Neural progenitor cell (in vitro differentiated cells): ENCODE measurements at regions not wholly inside any gene's neighbourhood (a gene's known extent, or its start where the extent isn't known, plus 50 kb on each side); places are given as distances from the start of the nearest gene placed in this dataset.

Experiments
- DNase-seq: peaks from one replicate; pipeline ENCODE4 v3.0.0-alpha.2; 2016; ENCODE audit warnings: low spot score
- H2AFZ ChIP-seq: fragments of 200-600 bp; sonication (generic); replicated peaks from 2 replicates; pipeline ENCODE4 v1.6.1; 2016; ENCODE audit warnings: antibody characterized with exemption
- H3F3A ChIP-seq: fragments of 200-600 bp; sonication (generic); 2 replicates; pipeline ENCODE4 v1.6.1; 2016; ENCODE audit warnings: antibody characterized with exemption, low read depth
- H3K27ac ChIP-seq: fragments of 200-600 bp; sonication (generic); 2 replicates; pipeline ENCODE4 v1.5.1; 2016; ENCODE audit warnings: mild to moderate bottlenecking
- H3K27me3 ChIP-seq: fragments of 200-600 bp; sonication (generic); 2 replicates; pipeline ENCODE4 v1.6.1; 2016; ENCODE audit warnings: mild to moderate bottlenecking, moderate library complexity
- H3K36me3 ChIP-seq: fragments of 200-600 bp; sonication (generic); 2 replicates; pipeline ENCODE4 v1.5.1; 2016
- H3K4me1 ChIP-seq: fragments of 200-600 bp; sonication (generic); 2 replicates; pipeline ENCODE4 v1.6.1; 2016; ENCODE audit warnings: mixed run types
- H3K4me2 ChIP-seq: fragments of 200-600 bp; sonication (generic); 2 replicates; pipeline ENCODE4 v1.6.1; 2016
- H3K4me3 ChIP-seq: fragments of 200-600 bp; sonication (generic); 2 replicates; pipeline ENCODE4 v1.5.1; 2016
- H3K79me2 ChIP-seq: fragments of 200-600 bp; sonication (generic); 2 replicates; pipeline ENCODE4 v1.6.1; 2016; ENCODE audit warnings: low read depth
- H3K9ac ChIP-seq: fragments of 200-600 bp; sonication (generic); 2 replicates; pipeline ENCODE4 v1.6.1; 2016
- H3K9me3 ChIP-seq: fragments of 200-600 bp; sonication (generic); 2 replicates; pipeline ENCODE4 v1.5.1; 2016; ENCODE audit warnings: low read depth
- H4K20me1 ChIP-seq: fragments of 200-600 bp; sonication (generic); 2 replicates; pipeline ENCODE4 v1.6.1; 2016; ENCODE audit warnings: low read depth
- H3K27ac Mint-ChIP-seq: 3 replicates; pipeline ENCODE4 v1.8.0; 2021; ENCODE audit warnings: mixed read lengths
- H3K27me3 Mint-ChIP-seq: 2 replicates; pipeline ENCODE4 v1.8.0; 2022; ENCODE audit warnings: low read depth, mild to moderate bottlenecking, inconsistent platforms, moderate library complexity, mixed read lengths; ENCODE audit not compliant: insufficient read depth
- H3K36me3 Mint-ChIP-seq: 3 replicates; pipeline ENCODE4 v1.8.0; 2021; ENCODE audit warnings: mixed read lengths
- H3K4me1 Mint-ChIP-seq: 3 replicates; pipeline ENCODE4 v1.8.0; 2021; ENCODE audit warnings: mixed read lengths
- H3K4me3 Mint-ChIP-seq: 3 replicates; pipeline ENCODE4 v1.8.0; 2021; ENCODE audit warnings: mild to moderate bottlenecking, moderate library complexity, mixed read lengths
- H3K9me3 Mint-ChIP-seq: 3 replicates; pipeline ENCODE4 v1.8.0; 2020; ENCODE audit warnings: mixed read lengths
- CTCF ChIP-seq: fragments of 200-600 bp; sonication (generic); IDR thresholded peaks from 2 replicates; pipeline ENCODE4 v1.5.1; 2017; ENCODE audit warnings: antibody characterized with exemption, mild to moderate bottlenecking
- EZH2 ChIP-seq: fragments of 200-600 bp; sonication (generic); IDR thresholded peaks from 2 replicates; pipeline ENCODE4 v1.6.1; 2017; ENCODE audit warnings: antibody characterized with exemption, mild to moderate bottlenecking, moderate library complexity
- EZH2phosphoT487 ChIP-seq: fragments of 200-600 bp; sonication (generic); IDR thresholded peaks from 2 replicates; pipeline ENCODE4 v1.6.1; 2017; ENCODE audit warnings: antibody characterized with exemption

GRCh38 chr11:127194521-127194920 lies 194.0 kb upstream of the KIRREL3 start:
- Histone ChIP-seq H3K9me3 (no peaks in the 10 kb centered on the region), H3K4me2 (no peak overlapping the region), H3K9ac (no peak overlapping the region), H3K27ac (no peak overlapping the region), H2AFZ (no peak overlapping the region), H4K20me1 (no peaks in the 10 kb centered on the region), H3K4me3 (no peak overlapping the region), H3F3A (no peaks in the 10 kb centered on the region), H3K27me3 (no peaks in the 10 kb centered on the region), H3K4me1 (no peaks in the 10 kb centered on the region), H3K79me2 (no peaks in the 10 kb centered on the region), H3K36me3 (no peaks in the 10 kb centered on the region)
- TF ChIP-seq EZH2 = no peak
- TF ChIP-seq CTCF = no peak
- TF ChIP-seq EZH2phosphoT487 = no peak
- H3K4me3 Mint-ChIP-seq = no peak overlapping the region
- H3K36me3 Mint-ChIP-seq = no peaks in the 10 kb centered on the region
- no peaks in the 10 kb centered on the region for H3K9me3 Mint-ChIP-seq
- peaks cover 17% of the 10 kb centered on the region for H3K4me1 Mint-ChIP-seq
- no peak overlapping the region for H3K27ac Mint-ChIP-seq
- H3K27me3 Mint-ChIP-seq = peaks cover 4% of the 10 kb centered on the region
- no peak for DNase-seq

GRCh38 chr11:127193950-127194349 lies 193.4 kb upstream of the KIRREL3 start:
- no peaks in the 10 kb centered on the region for H4K20me1 ChIP-seq
- H3K36me3 ChIP-seq = no peaks in the 10 kb centered on the region
- H3K4me3 ChIP-seq = no peak overlapping the region
- Mint-ChIP-seq H3K4me3 (no peak overlapping the region), H3K4me1 (peaks cover 17% of the 10 kb centered on the region), H3K27me3 (peaks cover 4% of the 10 kb centered on the region), H3K27ac (no peak overlapping the region), H3K36me3 (no peaks in the 10 kb centered on the region), H3K9me3 (no peaks in the 10 kb centered on the region)
- H3K9ac ChIP-seq = no peak overlapping the region
- no peak overlapping the region for H2AFZ ChIP-seq
- no peaks in the 10 kb centered on the region for H3F3A ChIP-seq
- H3K27ac ChIP-seq = no peak overlapping the region
- no peaks in the 10 kb centered on the region for H3K79me2 ChIP-seq
- no peaks in the 10 kb centered on the region for H3K4me1 ChIP-seq
- no peak for DNase-seq
- no peaks in the 10 kb centered on the region for H3K27me3 ChIP-seq
- H3K4me2 ChIP-seq = no peak overlapping the region
- H3K9me3 ChIP-seq = no peaks in the 10 kb centered on the region
- TF ChIP-seq EZH2 = no peak
- no peak for TF ChIP-seq CTCF
- TF ChIP-seq EZH2phosphoT487 = no peak

- H3K36me3 Mint-ChIP-seq = no peaks in the 10 kb centered on the region
- no peaks in the 10 kb centered on the region for H3F3A ChIP-seq
- DNase-seq = no peak
- no peak overlapping the region for H3K27ac Mint-ChIP-seq
- no peaks in the 10 kb centered on the region for H3K27me3 ChIP-seq
- TF ChIP-seq EZH2phosphoT487 (no peak), EZH2 (no peak)
- H3K4me3 Mint-ChIP-seq = no peak overlapping the region
- H3K27me3 Mint-ChIP-seq = peaks cover 2% of the 10 kb centered on the region
- H3K4me1 ChIP-seq = no peaks in the 10 kb centered on the region
- H3K79me2 ChIP-seq = no peaks in the 10 kb centered on the region
- H3K4me2 ChIP-seq = no peak overlapping the region
- peaks cover 17% of the 10 kb centered on the region for H3K4me1 Mint-ChIP-seq
- H4K20me1 ChIP-seq = no peaks in the 10 kb centered on the region
- H3K9me3 Mint-ChIP-seq = no peaks in the 10 kb centered on the region
- H3K9me3 ChIP-seq = no peaks in the 10 kb centered on the region
- H3K4me3 ChIP-seq = no peak overlapping the region
- no peak overlapping the region for H3K27ac ChIP-seq
- H2AFZ ChIP-seq = no peak overlapping the region
- H3K36me3 ChIP-seq = no peaks in the 10 kb centered on the region
- no peak overlapping the region for H3K9ac ChIP-seq
Observed at GRCh38 chr11:127191689-127192088, 191.1 kb upstream of the KIRREL3 start.

GRCh38 chr11:127191261-127191660 lies 190.7 kb upstream of the KIRREL3 start:
- no peaks in the 10 kb centered on the region for H3K4me1 ChIP-seq
- TF ChIP-seq CTCF (no peak), EZH2 (no peak), EZH2phosphoT487 (no peak)
- H2AFZ ChIP-seq = no peak overlapping the region
- no peak overlapping the region for H3K4me3 ChIP-seq
- H3K9me3 Mint-ChIP-seq = no peaks in the 10 kb centered on the region
- no peaks in the 10 kb centered on the region for H3K27me3 ChIP-seq
- no peak overlapping the region for H3K27ac ChIP-seq
- H3K9me3 ChIP-seq = no peaks in the 10 kb centered on the region
- no peak for DNase-seq
- no peak overlapping the region for H3K4me3 Mint-ChIP-seq
- no peaks in the 10 kb centered on the region for H3K79me2 ChIP-seq
- H3K36me3 Mint-ChIP-seq = no peaks in the 10 kb centered on the region
- peaks cover 16% of the 10 kb centered on the region for H3K4me1 Mint-ChIP-seq
- no peak overlapping the region for H3K4me2 ChIP-seq
- H3K36me3 ChIP-seq = no peaks in the 10 kb centered on the region
- H3K27me3 Mint-ChIP-seq = peaks cover 2% of the 10 kb centered on the region
- no peaks in the 10 kb centered on the region for H3F3A ChIP-seq
- no peaks in the 10 kb centered on the region for H4K20me1 ChIP-seq
- H3K27ac Mint-ChIP-seq = no peak overlapping the region
- no peak overlapping the region for H3K9ac ChIP-seq
